Activated CD4-positive, alpha-beta T cell treated with anti-CD3 and anti-CD28 coated beads, Interleukin-2, amount 10 ng/mL, durations not matched to agents 24 days and 14 days (primary cell): ENCODE measurements at regions not wholly inside any gene's neighbourhood (a gene's known extent, or its start where the extent isn't known, plus 50 kb on each side); places are given as distances from the start of the nearest gene placed in this dataset.

ENCODE experiments used
- DNase-seq: peaks from one replicate; pipeline ENCODE4 v3.0.0; 2022
- H3K27ac Mint-ChIP-seq: one replicate; pipeline ENCODE4 v1.8.0; 2022; ENCODE audit warnings: mild to moderate bottlenecking, mixed read lengths
- H3K27me3 Mint-ChIP-seq: one replicate; pipeline ENCODE4 v1.8.0; 2022; ENCODE audit warnings: mixed read lengths
- H3K36me3 Mint-ChIP-seq: one replicate; pipeline ENCODE4 v1.8.0; 2022; ENCODE audit warnings: low read depth, mild to moderate bottlenecking, mixed read lengths
- H3K4me1 Mint-ChIP-seq: one replicate; pipeline ENCODE4 v1.8.0; 2021; ENCODE audit warnings: mixed read lengths
- H3K4me3 Mint-ChIP-seq: one replicate; pipeline ENCODE4 v1.8.0; 2022; ENCODE audit warnings: mild to moderate bottlenecking, moderate library complexity, mixed read lengths
- H3K9me3 Mint-ChIP-seq: one replicate; pipeline ENCODE4 v1.8.0; 2021; ENCODE audit warnings: mixed read lengths
- intact Hi-C: fragments of 100-400 bp; cut with micrococcal nuclease; formaldehyde crosslinking; loops from one replicate; pipeline ENCODE4 v1.15.1; 2023

GRCh38 chr5:27516437-27516836, 478.1 kb upstream of the CDH9 start:
- H3K9me3 Mint-ChIP-seq: peaks cover 12% of the 10 kb centered on the region
- intact Hi-C loops: no loop called here
- no peaks in the 10 kb centered on the region for H3K4me1 Mint-ChIP-seq
- DNase-seq: no peak
- H3K27ac Mint-ChIP-seq: no peak overlapping the region
- H3K4me3 Mint-ChIP-seq: no peak overlapping the region
- H3K27me3 Mint-ChIP-seq: no peaks in the 10 kb centered on the region
- H3K36me3 Mint-ChIP-seq: no peaks in the 10 kb centered on the region

- Mint-ChIP-seq H3K27ac (no peak overlapping the region), H3K4me3 (no peak overlapping the region), H3K36me3 (no peaks in the 10 kb centered on the region), H3K9me3 (peaks cover 4% of the 10 kb centered on the region), H3K4me1 (no peaks in the 10 kb centered on the region), H3K27me3 (no peaks in the 10 kb centered on the region)
- intact Hi-C loops: no loop called here
- no peak for DNase-seq
Measured at GRCh38 chr5:27511061-27511460, 472.7 kb upstream of the CDH9 start.

GRCh38 chr5:27503813-27504212, 465.4 kb upstream of the CDH9 start:
- Mint-ChIP-seq H3K4me1 (no peaks in the 10 kb centered on the region), H3K4me3 (no peak overlapping the region), H3K27ac (no peak overlapping the region), H3K27me3 (no peaks in the 10 kb centered on the region), H3K36me3 (no peaks in the 10 kb centered on the region), H3K9me3 (no peaks in the 10 kb centered on the region)
- intact Hi-C loops: no loop called here
- DNase-seq: no peak

GRCh38 chr5:27502236-27502635, 463.9 kb upstream of the CDH9 start:
- no peaks in the 10 kb centered on the region for H3K36me3 Mint-ChIP-seq
- no peak for DNase-seq
- no peaks in the 10 kb centered on the region for H3K27me3 Mint-ChIP-seq
- no peak overlapping the region for H3K27ac Mint-ChIP-seq
- no peaks in the 10 kb centered on the region for H3K9me3 Mint-ChIP-seq
- no peaks in the 10 kb centered on the region for H3K4me1 Mint-ChIP-seq
- intact Hi-C loops: no loop called here
- H3K4me3 Mint-ChIP-seq: no peak overlapping the region

GRCh38 chr5:27497491-27497890, 459.1 kb upstream of the CDH9 start:
- no peak for DNase-seq
- H3K9me3 Mint-ChIP-seq: no peaks in the 10 kb centered on the region
- no peak overlapping the region for H3K4me3 Mint-ChIP-seq
- no peaks in the 10 kb centered on the region for H3K36me3 Mint-ChIP-seq
- intact Hi-C loops: no loop called here
- no peaks in the 10 kb centered on the region for H3K4me1 Mint-ChIP-seq
- H3K27me3 Mint-ChIP-seq: no peaks in the 10 kb centered on the region
- H3K27ac Mint-ChIP-seq: no peak overlapping the region

- no peaks in the 10 kb centered on the region for H3K27me3 Mint-ChIP-seq
- H3K4me3 Mint-ChIP-seq: no peak overlapping the region
- H3K9me3 Mint-ChIP-seq: no peaks in the 10 kb centered on the region
- DNase-seq: no peak
- intact Hi-C loops: no loop called here
- H3K36me3 Mint-ChIP-seq: no peaks in the 10 kb centered on the region
- H3K4me1 Mint-ChIP-seq: no peaks in the 10 kb centered on the region
- no peak overlapping the region for H3K27ac Mint-ChIP-seq
Measured at GRCh38 chr5:27494887-27495286, 456.5 kb upstream of the CDH9 start.

- intact Hi-C loops: no loop called here
- Mint-ChIP-seq H3K9me3 (peaks cover 1% of the 10 kb centered on the region), H3K27me3 (no peaks in the 10 kb centered on the region), H3K4me3 (no peak overlapping the region), H3K36me3 (no peaks in the 10 kb centered on the region), H3K4me1 (no peaks in the 10 kb centered on the region), H3K27ac (no peak overlapping the region)
- DNase-seq: no peak
Measured at GRCh38 chr5:27491746-27492439, 453.5 kb upstream of the CDH9 start.

- intact Hi-C loops: no loop called here
- no peaks in the 10 kb centered on the region for H3K36me3 Mint-ChIP-seq
- peaks cover 3% of the 10 kb centered on the region for H3K9me3 Mint-ChIP-seq
- H3K4me1 Mint-ChIP-seq: no peaks in the 10 kb centered on the region
- H3K27me3 Mint-ChIP-seq: no peaks in the 10 kb centered on the region
- no peak for DNase-seq
- no peak overlapping the region for H3K27ac Mint-ChIP-seq
- H3K4me3 Mint-ChIP-seq: no peak overlapping the region
Measured at GRCh38 chr5:27491047-27491446, 452.7 kb upstream of the CDH9 start.

GRCh38 chr5:27489701-27490100, 451.3 kb upstream of the CDH9 start:
- peaks cover 3% of the 10 kb centered on the region for H3K9me3 Mint-ChIP-seq
- H3K27ac Mint-ChIP-seq: no peak overlapping the region
- no peaks in the 10 kb centered on the region for H3K27me3 Mint-ChIP-seq
- no peak overlapping the region for H3K4me3 Mint-ChIP-seq
- DNase-seq: no peak
- H3K36me3 Mint-ChIP-seq: no peaks in the 10 kb centered on the region
- no peaks in the 10 kb centered on the region for H3K4me1 Mint-ChIP-seq
- intact Hi-C loops: no loop called here

GRCh38 chr5:27482663-27483062, 444.3 kb upstream of the CDH9 start:
- intact Hi-C loops: no loop called here
- Mint-ChIP-seq H3K36me3 (no peaks in the 10 kb centered on the region), H3K4me1 (no peaks in the 10 kb centered on the region), H3K27me3 (no peaks in the 10 kb centered on the region), H3K9me3 (peaks cover 3% of the 10 kb centered on the region), H3K4me3 (no peak overlapping the region), H3K27ac (no peak overlapping the region)
- no peak for DNase-seq

- DNase-seq: no peak
- H3K9me3 Mint-ChIP-seq: peaks cover 7% of the 10 kb centered on the region
- no peaks in the 10 kb centered on the region for H3K27me3 Mint-ChIP-seq
- no peaks in the 10 kb centered on the region for H3K36me3 Mint-ChIP-seq
- H3K4me3 Mint-ChIP-seq: no peak overlapping the region
- H3K27ac Mint-ChIP-seq: no peak overlapping the region
- intact Hi-C loops: no loop called here
- H3K4me1 Mint-ChIP-seq: no peaks in the 10 kb centered on the region
Measured at GRCh38 chr5:27479859-27480258, 441.5 kb upstream of the CDH9 start.

GRCh38 chr5:27477550-27477949, 439.2 kb upstream of the CDH9 start:
- Mint-ChIP-seq H3K27me3 (no peaks in the 10 kb centered on the region), H3K4me1 (no peaks in the 10 kb centered on the region), H3K27ac (no peak overlapping the region), H3K4me3 (no peak overlapping the region), H3K36me3 (no peaks in the 10 kb centered on the region), H3K9me3 (peaks cover 7% of the 10 kb centered on the region)
- DNase-seq: no peak
- intact Hi-C loops: no loop called here

- Mint-ChIP-seq H3K27me3 (no peaks in the 10 kb centered on the region), H3K9me3 (peaks cover 7% of the 10 kb centered on the region), H3K27ac (no peak overlapping the region), H3K4me1 (no peaks in the 10 kb centered on the region), H3K36me3 (no peaks in the 10 kb centered on the region), H3K4me3 (no peak overlapping the region)
- intact Hi-C loops: no loop called here
- DNase-seq: no peak
Measured at GRCh38 chr5:27476356-27476988, 438.1 kb upstream of the CDH9 start.

- H3K27me3 Mint-ChIP-seq: no peaks in the 10 kb centered on the region
- H3K36me3 Mint-ChIP-seq: no peaks in the 10 kb centered on the region
- no peak for DNase-seq
- H3K4me3 Mint-ChIP-seq: no peak overlapping the region
- H3K9me3 Mint-ChIP-seq: peaks cover 7% of the 10 kb centered on the region
- intact Hi-C loops: no loop called here
- H3K27ac Mint-ChIP-seq: no peak overlapping the region
- no peaks in the 10 kb centered on the region for H3K4me1 Mint-ChIP-seq
Measured at GRCh38 chr5:27475063-27475462, 436.7 kb upstream of the CDH9 start.

- Mint-ChIP-seq H3K27me3 (no peaks in the 10 kb centered on the region), H3K27ac (no peak overlapping the region), H3K9me3 (peaks cover 7% of the 10 kb centered on the region), H3K4me1 (no peaks in the 10 kb centered on the region), H3K4me3 (no peak overlapping the region), H3K36me3 (no peaks in the 10 kb centered on the region)
- DNase-seq: no peak
- intact Hi-C loops: no loop called here
Measured at GRCh38 chr5:27474395-27474794, 436.0 kb upstream of the CDH9 start.
